ENCODE measurements at regions not wholly inside any gene's neighbourhood (a gene's known extent, or its start where the extent isn't known, plus 50 kb on each side); places are given as distances from the start of the nearest gene placed in this dataset.

DNA sequence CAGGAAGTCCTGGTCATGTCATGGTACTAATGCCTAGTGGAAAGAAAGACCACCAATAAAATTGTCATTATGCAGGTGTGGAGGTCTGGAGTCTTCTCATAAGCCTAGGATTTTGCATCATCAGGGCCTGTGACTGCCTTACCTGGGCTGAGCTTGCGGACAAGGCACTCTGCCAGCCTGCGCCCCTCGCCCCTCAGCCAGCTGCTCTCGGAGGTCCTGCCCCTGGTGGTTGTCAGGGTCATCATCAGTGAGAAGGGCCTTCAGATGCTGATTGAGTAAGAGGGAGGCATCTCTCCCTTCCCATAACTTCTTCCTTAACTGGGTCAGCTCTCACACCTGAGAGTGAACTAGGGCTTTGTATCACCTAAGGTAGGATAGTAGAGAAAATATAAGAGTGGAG, 132.8 kb downstream of the DCLK3 start:
- Histone ChIP-seq H3K9me3 (no peaks in the 10 kb centered on the region), H3K4me3 (no peak overlapping the region), H3K36me3 (ENCODE audit: low read depth) (no peaks in the 10 kb centered on the region), H3K4me1 (ENCODE audit: low read depth) (no peaks in the 10 kb centered on the region)
- DNase-seq (no peak), ATAC-seq (no peak)
- intact Hi-C loops (cut with DNase I, micrococcal nuclease) = no loop called here
- no peak for TF ChIP-seq CTCF (IDR thresholded peaks at IDR 0.05)

DNA sequence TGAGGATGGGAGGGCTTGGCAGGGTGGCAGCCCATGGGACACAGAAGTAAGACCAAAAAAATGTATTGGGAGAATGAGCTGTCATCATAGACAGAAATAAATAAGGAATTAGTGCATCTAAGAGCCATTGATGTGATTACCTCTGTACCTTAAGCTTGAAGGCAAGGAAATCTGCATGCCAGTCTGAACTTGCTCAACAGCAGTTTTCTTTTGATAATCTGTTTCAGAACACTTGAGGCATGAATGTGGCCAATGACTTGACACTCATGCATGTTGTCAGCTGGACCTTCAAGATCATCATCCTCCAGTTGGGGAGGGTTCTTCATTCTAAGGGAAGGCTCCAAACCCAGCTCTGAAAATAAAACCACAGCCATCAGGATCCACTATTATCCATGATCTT, 148.5 kb downstream of the DCLK3 start:
- H3K4me1 ChIP-seq (ENCODE audit: low read depth) = no peaks in the 10 kb centered on the region
- no peaks in the 10 kb centered on the region for H3K36me3 ChIP-seq (ENCODE audit: low read depth)
- no peak for TF ChIP-seq CTCF (IDR thresholded peaks at IDR 0.05)
- DNase-seq = no peak
- intact Hi-C loops (cut with DNase I, micrococcal nuclease) = no loop called here
- no peaks in the 10 kb centered on the region for H3K9me3 ChIP-seq
- no peak for ATAC-seq
- no peak overlapping the region for H3K4me3 ChIP-seq

DNA sequence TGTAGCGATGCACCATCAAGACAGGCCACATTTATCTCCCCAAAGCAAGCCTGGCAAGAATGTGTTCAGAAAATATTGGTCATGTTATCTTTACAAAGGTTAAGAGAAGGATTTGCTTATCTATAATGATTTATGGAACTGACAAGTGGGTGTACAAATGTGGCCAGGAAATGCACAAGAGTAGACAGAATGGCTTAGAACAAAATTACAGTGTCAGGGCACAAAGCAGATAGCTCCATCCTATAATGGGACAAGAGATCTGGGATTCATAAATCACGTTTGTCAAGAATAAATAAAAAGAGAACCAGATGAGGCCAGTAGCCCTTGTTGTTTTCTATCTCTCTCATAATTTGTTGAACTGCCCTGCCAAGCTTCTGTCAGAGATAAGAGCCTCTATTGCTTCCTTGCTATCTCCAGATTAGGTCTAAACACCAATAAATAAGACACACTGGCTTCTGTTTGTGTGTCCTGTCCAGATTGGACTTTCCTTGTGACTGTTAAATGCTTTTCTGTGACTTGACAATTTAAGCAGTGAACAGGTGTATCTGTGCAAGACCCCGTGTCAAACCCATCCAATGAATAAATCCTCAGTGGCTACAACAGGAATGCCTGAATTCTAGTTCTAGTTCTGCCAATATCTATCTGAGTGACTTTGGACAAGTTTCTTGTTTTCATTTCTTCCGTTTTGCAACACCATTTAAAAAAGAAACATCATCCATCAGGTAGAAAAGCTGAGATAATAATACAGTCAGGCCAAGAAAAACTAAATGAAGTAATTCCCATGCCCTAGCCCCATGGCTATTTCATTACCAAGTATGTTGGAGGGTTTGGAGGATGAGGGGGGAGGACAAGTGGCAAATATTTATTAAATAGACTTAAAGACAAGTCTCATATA, 157.2 kb downstream of the DCLK3 start:
- ATAC-seq (no peak), DNase-seq (no peak)
- no peak for TF ChIP-seq CTCF (IDR thresholded peaks at IDR 0.05)
- Histone ChIP-seq H3K4me1 (ENCODE audit: low read depth) (no peaks in the 10 kb centered on the region), H3K36me3 (ENCODE audit: low read depth) (no peaks in the 10 kb centered on the region), H3K4me3 (no peak overlapping the region), H3K9me3 (no peaks in the 10 kb centered on the region)
- intact Hi-C loops (cut with DNase I, micrococcal nuclease) = no loop called here

DNA sequence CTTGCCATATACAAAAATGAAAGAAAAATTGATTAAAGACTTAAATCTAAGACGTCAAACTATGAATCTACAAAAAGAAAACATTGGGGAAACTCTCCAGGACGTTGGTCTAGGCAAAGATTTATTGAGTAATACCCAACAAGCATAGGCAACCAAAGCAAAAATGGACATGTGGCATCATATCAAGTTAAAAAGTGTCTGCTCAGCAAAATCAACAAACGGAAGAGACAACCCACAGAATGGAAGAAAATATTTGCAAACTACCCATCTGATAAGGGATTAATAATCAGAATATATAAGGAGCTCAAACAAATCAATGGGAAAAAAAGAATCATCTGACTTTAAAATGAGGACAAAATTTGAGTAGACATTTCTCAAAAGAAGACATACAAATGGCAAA, 160.9 kb downstream of the DCLK3 start:
- intact Hi-C loops (cut with DNase I, micrococcal nuclease) = no loop called here

GRCh38 chr3:36600404-36600803, 163.9 kb downstream of the DCLK3 start:
- ATAC-seq (no peak), DNase-seq (no peak)
- Histone ChIP-seq H3K4me1 (ENCODE audit: low read depth) (no peaks in the 10 kb centered on the region), H3K36me3 (ENCODE audit: low read depth) (no peaks in the 10 kb centered on the region), H3K9me3 (no peaks in the 10 kb centered on the region), H3K4me3 (no peak overlapping the region)
- TF ChIP-seq CTCF (IDR thresholded peaks at IDR 0.05) = no peak
- intact Hi-C loops (cut with DNase I, micrococcal nuclease) = no loop called here

More for the DNA sequence above, 160.9 kb downstream of the DCLK3 start:
- Histone ChIP-seq H3K4me1 (ENCODE audit: low read depth) (no peaks in the 10 kb centered on the region), H3K9me3 (no peaks in the 10 kb centered on the region), H3K36me3 (ENCODE audit: low read depth) (no peaks in the 10 kb centered on the region), H3K4me3 (no peak overlapping the region)
- DNase-seq = no peak
- no peak for ATAC-seq
- no peak for TF ChIP-seq CTCF (IDR thresholded peaks at IDR 0.05)

Data from mucosa of descending colon (tissue), 3 donors.